NB4 (cell line): ENCODE measurements at regions not wholly inside any gene's neighbourhood (a gene's known extent, or its start where the extent isn't known, plus 50 kb on each side); places are given as distances from the start of the nearest gene placed in this dataset.
"Not testable (repeated sequence)": the region's sequence is repeated elsewhere in the genome, so short reads cannot be mapped to it uniquely, and the experiment has no call there.

Experiments
- DNase-seq: peaks from one replicate; pipeline ENCODE4 v3.0.0; 2010; ENCODE audit warnings: low read depth
- H3K4me3 ChIP-seq: one replicate; pipeline ENCODE4 v1.5.1; 2011; ENCODE audit warnings: mild to moderate bottlenecking, low read depth, low read length, moderate library complexity
- CTCF ChIP-seq: IDR thresholded peaks from one replicate; pipeline ENCODE4 v1.5.1; 2012; ENCODE audit warnings: low read depth, low read length
- MAX ChIP-seq: IDR thresholded peaks from 2 replicates; pipeline ENCODE4 v1.6.1; 2011; ENCODE audit warnings: low read depth, low read length
- MYC ChIP-seq: IDR thresholded peaks from 2 replicates; pipeline ENCODE4 v1.6.1; 2011; ENCODE audit warnings: low read depth, low read length
- POLR2A ChIP-seq: IDR thresholded peaks from 2 replicates; pipeline ENCODE4 v1.6.1; 2011; ENCODE audit warnings: mild to moderate bottlenecking; ENCODE audit not compliant: insufficient read length; ENCODE audit errors: extremely low read depth

GRCh38 chr9:87020169-87020950 lies 73.1 kb upstream of the GAS1 start:
- H3K4me3 ChIP-seq: no peak overlapping the region
- no peak for DNase-seq
- TF ChIP-seq CTCF: no peak
- TF ChIP-seq MAX: no peak
- TF ChIP-seq MYC: no peak
- TF ChIP-seq POLR2A: no peak

GRCh38 chr9:87022178-87022577 lies 74.9 kb upstream of the GAS1 start:
- no peak overlapping the region for H3K4me3 ChIP-seq
- TF ChIP-seq MYC: no peak
- no peak for TF ChIP-seq CTCF
- TF ChIP-seq POLR2A: no peak
- no peak for TF ChIP-seq MAX
- no peak for DNase-seq

- no peak for TF ChIP-seq CTCF
- TF ChIP-seq MAX: no peak
- no peak for TF ChIP-seq POLR2A
- TF ChIP-seq MYC: no peak
- H3K4me3 ChIP-seq: no peak overlapping the region
- DNase-seq: no peak
Measured at GRCh38 chr9:87026204-87026603, 78.9 kb upstream of the GAS1 start.

GRCh38 chr9:87028836-87029235 lies 81.5 kb upstream of the GAS1 start:
- DNase-seq, H3K4me3 ChIP-seq: not testable (repeated sequence)

- TF ChIP-seq MYC (no peak), POLR2A (no peak)
- no peak overlapping the region for H3K4me3 ChIP-seq
- DNase-seq: peak; percentile 37
Measured at GRCh38 chr9:87029905-87030304, 82.6 kb upstream of the GAS1 start.

- TF ChIP-seq MYC (no peak), CTCF (no peak), POLR2A (no peak)
- H3K4me3 ChIP-seq: no peak overlapping the region
- no peak for DNase-seq
Measured at GRCh38 chr9:87034841-87035240, 87.5 kb upstream of the GAS1 start.

- H3K4me3 ChIP-seq: no peak overlapping the region
- DNase-seq: no peak
- no peak for TF ChIP-seq MAX
- no peak for TF ChIP-seq POLR2A
- no peak for TF ChIP-seq MYC
- no peak for TF ChIP-seq CTCF
Measured at GRCh38 chr9:87035879-87036278, 88.6 kb upstream of the GAS1 start.
